ENCODE measurements at regions not wholly inside any gene's neighbourhood (a gene's known extent, or its start where the extent isn't known, plus 50 kb on each side); places are given as distances from the start of the nearest gene placed in this dataset.

DNA sequence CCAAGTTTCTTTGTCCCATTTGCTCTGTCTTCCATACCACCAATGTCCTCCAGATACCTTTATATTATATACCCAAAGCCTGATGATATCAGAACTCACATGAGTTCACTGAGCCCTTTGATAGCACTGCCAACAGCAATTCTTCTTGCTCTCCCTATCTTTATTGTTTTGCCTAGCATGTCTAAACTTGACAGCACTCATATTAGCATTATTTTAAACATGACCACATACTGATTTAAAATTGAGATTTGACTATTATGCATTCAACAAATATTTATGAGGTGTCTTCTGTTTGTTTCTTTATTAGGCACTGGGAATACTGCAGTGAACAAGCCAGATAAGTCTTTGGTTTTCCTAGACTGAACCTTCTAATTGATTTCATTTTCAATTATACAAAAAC lies 587.3 kb upstream of the GCFC2 start:
- TF ChIP-seq, protein P1, sequence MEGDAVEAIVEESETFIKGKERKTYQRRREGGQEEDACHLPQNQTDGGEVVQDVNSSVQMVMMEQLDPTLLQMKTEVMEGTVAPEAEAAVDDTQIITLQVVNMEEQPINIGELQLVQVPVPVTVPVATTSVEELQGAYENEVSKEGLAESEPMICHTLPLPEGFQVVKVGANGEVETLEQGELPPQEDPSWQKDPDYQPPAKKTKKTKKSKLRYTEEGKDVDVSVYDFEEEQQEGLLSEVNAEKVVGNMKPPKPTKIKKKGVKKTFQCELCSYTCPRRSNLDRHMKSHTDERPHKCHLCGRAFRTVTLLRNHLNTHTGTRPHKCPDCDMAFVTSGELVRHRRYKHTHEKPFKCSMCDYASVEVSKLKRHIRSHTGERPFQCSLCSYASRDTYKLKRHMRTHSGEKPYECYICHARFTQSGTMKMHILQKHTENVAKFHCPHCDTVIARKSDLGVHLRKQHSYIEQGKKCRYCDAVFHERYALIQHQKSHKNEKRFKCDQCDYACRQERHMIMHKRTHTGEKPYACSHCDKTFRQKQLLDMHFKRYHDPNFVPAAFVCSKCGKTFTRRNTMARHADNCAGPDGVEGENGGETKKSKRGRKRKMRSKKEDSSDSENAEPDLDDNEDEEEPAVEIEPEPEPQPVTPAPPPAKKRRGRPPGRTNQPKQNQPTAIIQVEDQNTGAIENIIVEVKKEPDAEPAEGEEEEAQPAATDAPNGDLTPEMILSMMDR (IDR thresholded peaks at IDR 0.05), result no peak
- intact Hi-C loops (cut with DNase I), result no loop called here
- no peaks in the 10 kb centered on the region for H3K36me3 ChIP-seq

DNA sequence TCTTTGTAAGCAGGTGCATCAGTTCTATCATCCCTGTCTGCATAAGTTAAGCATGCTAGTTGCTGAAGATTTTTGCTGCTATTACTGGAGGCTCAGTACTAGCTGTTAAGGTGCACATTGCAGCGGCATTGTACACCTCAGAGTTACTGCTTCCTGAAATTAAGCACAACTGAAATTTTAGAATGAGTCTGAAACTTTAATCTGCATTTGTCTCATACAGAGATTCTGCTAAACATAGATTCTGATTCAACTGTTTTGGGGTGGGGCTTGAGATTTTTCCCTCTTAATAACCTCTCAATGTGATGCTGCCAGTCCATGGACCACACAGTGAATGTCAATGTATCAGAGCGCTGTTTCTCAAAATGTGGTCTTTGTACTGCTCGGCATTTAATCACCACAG lies 585.7 kb upstream of the GCFC2 start:
- H3K36me3 ChIP-seq, result no peaks in the 10 kb centered on the region
- intact Hi-C loops (cut with DNase I), result no loop called here
- no peak overlapping the region for H3K4me3 ChIP-seq
- H3K27me3 ChIP-seq, result no peaks in the 10 kb centered on the region
- DNase-seq (ENCODE audit: low spot score in 2 of 2), result no peak
- TF ChIP-seq, protein P1 (IDR thresholded peaks at IDR 0.05), result no peak
- H3K27ac ChIP-seq, result no peak overlapping the region
- H3K4me1 ChIP-seq, result no peaks in the 10 kb centered on the region
- no peaks in the 10 kb centered on the region for H3K9me3 ChIP-seq

More for the DNA sequence above, 587.3 kb upstream of the GCFC2 start:
- DNase-seq (ENCODE audit: low spot score in 2 of 2), result no peak
- H3K27me3 ChIP-seq, result no peaks in the 10 kb centered on the region
- no peak overlapping the region for H3K27ac ChIP-seq
- no peak overlapping the region for H3K4me3 ChIP-seq
- H3K9me3 ChIP-seq, result no peaks in the 10 kb centered on the region
- no peaks in the 10 kb centered on the region for H3K4me1 ChIP-seq

DNA sequence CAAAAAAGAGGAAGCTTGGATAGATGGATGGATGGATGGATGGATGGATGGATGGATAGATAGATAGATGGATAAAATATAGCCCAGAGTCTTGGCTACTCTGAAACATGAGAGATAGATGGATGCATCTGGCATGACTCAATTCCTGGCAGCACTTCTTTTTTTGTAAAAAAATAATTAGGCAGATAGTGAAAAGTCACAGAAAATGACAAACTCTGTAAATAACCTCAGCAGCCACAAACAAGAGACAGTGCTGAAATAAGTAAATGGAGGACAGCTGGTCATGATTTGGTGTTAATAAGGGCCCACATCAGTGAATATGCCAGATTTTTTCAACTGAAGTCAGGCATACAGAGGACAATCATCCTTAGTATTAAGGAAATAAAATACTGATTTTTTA lies 585.0 kb upstream of the GCFC2 start:
- no peaks in the 10 kb centered on the region for H3K36me3 ChIP-seq
- no peak overlapping the region for H3K4me3 ChIP-seq
- H3K9me3 ChIP-seq, result no peaks in the 10 kb centered on the region
- intact Hi-C loops (cut with DNase I), result no loop called here
- TF ChIP-seq, protein P1 (IDR thresholded peaks at IDR 0.05), result no peak
- H3K4me1 ChIP-seq, result no peaks in the 10 kb centered on the region
- H3K27ac ChIP-seq, result no peak overlapping the region
- DNase-seq (ENCODE audit: low spot score in 2 of 2), result no peak
- H3K27me3 ChIP-seq, result no peaks in the 10 kb centered on the region

DNA sequence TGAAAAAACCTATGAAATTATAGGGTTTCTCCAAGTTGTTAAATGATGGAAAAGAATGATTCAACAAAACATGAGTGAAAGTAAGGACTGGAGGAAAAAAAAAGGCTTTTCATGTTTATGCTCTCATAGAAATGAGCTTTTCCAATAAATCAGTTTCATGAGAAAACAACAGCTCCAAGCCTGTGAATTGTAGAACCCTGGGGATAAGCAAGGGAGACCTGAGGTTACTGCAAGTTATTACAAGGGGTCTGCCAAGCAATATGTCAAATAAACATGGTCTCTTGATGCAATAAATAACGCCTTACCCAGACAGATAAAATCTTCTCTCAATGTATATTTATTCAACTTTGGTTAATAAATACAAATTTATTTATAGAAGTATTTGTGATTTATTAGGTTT lies 577.9 kb upstream of the GCFC2 start:
- Histone ChIP-seq H3K36me3 (no peaks in the 10 kb centered on the region), H3K4me1 (no peaks in the 10 kb centered on the region), H3K9me3 (no peaks in the 10 kb centered on the region), H3K27me3 (no peaks in the 10 kb centered on the region), H3K27ac (no peak overlapping the region), H3K4me3 (no peak overlapping the region)
- intact Hi-C loops (cut with DNase I), result no loop called here
- TF ChIP-seq, protein P1 (IDR thresholded peaks at IDR 0.05), result no peak
- DNase-seq (ENCODE audit: low spot score in 2 of 2), result no peak

DNA sequence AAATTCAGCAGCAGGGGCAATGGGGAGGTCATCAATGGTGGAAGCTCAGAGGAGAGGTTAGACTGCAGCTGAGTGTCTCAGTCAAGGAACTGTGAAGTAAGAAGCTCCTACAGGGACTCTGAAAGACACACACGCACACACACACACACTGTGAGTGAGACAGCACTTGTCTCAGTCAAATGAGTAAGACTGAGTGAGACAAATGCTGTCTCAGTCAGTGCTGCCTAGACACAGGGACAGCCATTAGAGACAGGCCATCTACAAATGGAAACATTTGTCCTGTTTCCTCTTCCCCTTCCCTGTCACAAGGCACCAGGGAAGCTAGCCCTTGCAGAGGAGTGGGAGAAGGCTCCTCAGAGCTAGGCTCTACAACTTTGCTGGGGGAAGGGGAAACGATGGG lies 577.4 kb upstream of the GCFC2 start:
- TF ChIP-seq, protein P1 (IDR thresholded peaks at IDR 0.05), result no peak
- H3K4me1 ChIP-seq, result no peaks in the 10 kb centered on the region
- no peak for DNase-seq (ENCODE audit: low spot score in 2 of 2)
- no peaks in the 10 kb centered on the region for H3K36me3 ChIP-seq
- H3K9me3 ChIP-seq, result no peaks in the 10 kb centered on the region
- no peak overlapping the region for H3K4me3 ChIP-seq
- intact Hi-C loops (cut with DNase I), result no loop called here
- no peak overlapping the region for H3K27ac ChIP-seq
- no peaks in the 10 kb centered on the region for H3K27me3 ChIP-seq

DNA sequence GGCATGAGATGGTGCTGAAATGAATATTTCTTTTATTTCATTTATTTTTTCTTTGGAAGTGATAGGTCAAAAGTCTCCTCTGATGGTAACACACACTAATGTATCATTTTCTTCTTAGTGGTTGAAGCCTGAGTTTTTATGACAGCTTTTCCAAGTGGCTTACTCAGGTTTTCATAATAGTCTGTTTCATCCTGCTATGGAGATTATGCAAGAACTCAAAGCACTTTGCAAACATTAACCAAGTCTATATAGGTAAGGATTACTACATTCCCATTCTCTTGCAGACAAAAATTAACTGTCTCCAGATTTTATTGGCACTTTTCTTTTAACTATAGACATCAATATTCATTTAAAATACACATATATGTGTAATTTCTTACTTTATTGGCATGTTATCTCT lies 572.6 kb upstream of the GCFC2 start:
- intact Hi-C loops (cut with DNase I), result no loop called here
- TF ChIP-seq, protein P1 (IDR thresholded peaks at IDR 0.05), result no peak

More for the DNA sequence above, 572.6 kb upstream of the GCFC2 start:
- Histone ChIP-seq H3K9me3 (no peaks in the 10 kb centered on the region), H3K4me3 (no peak overlapping the region), H3K27me3 (no peaks in the 10 kb centered on the region), H3K36me3 (no peaks in the 10 kb centered on the region), H3K27ac (no peak overlapping the region), H3K4me1 (no peaks in the 10 kb centered on the region)
- no peak for DNase-seq (ENCODE audit: low spot score in 2 of 2)

Measured in ascending aorta (tissue), 2 donors.